DOHH2 (cell line): ENCODE measurements at regions not wholly inside any gene's neighbourhood (a gene's known extent, or its start where the extent isn't known, plus 50 kb on each side); places are given as distances from the start of the nearest gene placed in this dataset.
"Not testable (repeated sequence)": the region's sequence is repeated elsewhere in the genome, so short reads cannot be mapped to it uniquely, and the experiment has no call there.

Experiments
- CTCF ChIP-seq: fragments of 200-600 bp; sonication (generic); IDR thresholded peaks from one replicate; pipeline ENCODE4 v1.5.1; 2014; ENCODE audit warnings: antibody characterized with exemption, mild to moderate bottlenecking, low read depth, low read length; ENCODE audit not compliant: poor library complexity, severe bottlenecking
- EZH2phosphoT487 ChIP-seq: fragments of 200-600 bp; sonication (generic); IDR thresholded peaks from 2 replicates; pipeline ENCODE4 v1.6.1; 2017; ENCODE audit warnings: borderline replicate concordance, mild to moderate bottlenecking, antibody characterized with exemption, low read length, moderate library complexity, mixed read lengths

GRCh38 chr21:5021815-5022214, 5499.6 kb upstream of the TPTE start:
- not testable (repeated sequence) for TF ChIP-seq CTCF, EZH2phosphoT487
